Progenitor cell of endocrine pancreas (in vitro differentiated cells): ENCODE measurements at regions not wholly inside any gene's neighbourhood (a gene's known extent, or its start where the extent isn't known, plus 50 kb on each side); places are given as distances from the start of the nearest gene placed in this dataset.
"Not testable (repeated sequence)": the region's sequence is repeated elsewhere in the genome, so short reads cannot be mapped to it uniquely, and the experiment has no call there.

Experiments used
- DNase-seq: peaks from one replicate; pipeline ENCODE4 v3.0.0; 2021; ENCODE audit warnings: low spot score; ENCODE audit not compliant: unreplicated experiment
- H3K27ac Mint-ChIP-seq: 2 replicates; pipeline ENCODE4 v1.8.0; 2021; ENCODE audit warnings: mild to moderate bottlenecking, moderate library complexity, mixed read lengths
- H3K27me3 Mint-ChIP-seq: 2 replicates; pipeline ENCODE4 v1.8.0; 2021; ENCODE audit warnings: mixed read lengths
- H3K36me3 Mint-ChIP-seq: 2 replicates; pipeline ENCODE4 v1.8.0; 2022; ENCODE audit warnings: mixed read lengths; ENCODE audit not compliant: insufficient read depth
- H3K4me1 Mint-ChIP-seq: 2 replicates; pipeline ENCODE4 v1.8.0; 2021; ENCODE audit warnings: low read depth, mixed read lengths
- H3K4me3 Mint-ChIP-seq: 2 replicates; pipeline ENCODE4 v1.8.0; 2021; ENCODE audit warnings: low read depth, mild to moderate bottlenecking, moderate library complexity, mixed read lengths
- H3K9me3 Mint-ChIP-seq: 2 replicates; pipeline ENCODE4 v1.8.0; 2021; ENCODE audit warnings: low read depth, mixed read lengths
- CTCF ChIP-seq: fragments of 200-600 bp; sonication (generic); IDR thresholded peaks from one replicate; pipeline ENCODE4 v1.5.0; 2021; ENCODE audit warnings: antibody characterized with exemption, mild to moderate bottlenecking; ENCODE audit not compliant: unreplicated experiment

GRCh38 chr7:19352305-19352695, 207.1 kb upstream of the FERD3L start:
- no peaks in the 10 kb centered on the region for H3K9me3 Mint-ChIP-seq
- no peaks in the 10 kb centered on the region for H3K27me3 Mint-ChIP-seq
- no peak overlapping the region for H3K27ac Mint-ChIP-seq
- no peak overlapping the region for H3K4me3 Mint-ChIP-seq
- peaks cover 12% of the 10 kb centered on the region for H3K4me1 Mint-ChIP-seq
- no peak for TF ChIP-seq CTCF
- DNase-seq: no peak
- H3K36me3 Mint-ChIP-seq: no peaks in the 10 kb centered on the region

- Mint-ChIP-seq H3K4me1 (peaks cover 12% of the 10 kb centered on the region), H3K9me3 (no peaks in the 10 kb centered on the region), H3K27me3 (no peaks in the 10 kb centered on the region), H3K36me3 (no peaks in the 10 kb centered on the region), H3K27ac (no peak overlapping the region), H3K4me3 (no peak overlapping the region)
- TF ChIP-seq CTCF: no peak
- DNase-seq: no peak
Observed at GRCh38 chr7:19351341-19352304, 206.4 kb upstream of the FERD3L start.

- DNase-seq: no peak
- peaks cover 2% of the 10 kb centered on the region for H3K4me1 Mint-ChIP-seq
- no peaks in the 10 kb centered on the region for H3K9me3 Mint-ChIP-seq
- TF ChIP-seq CTCF: no peak
- H3K27ac Mint-ChIP-seq: no peak overlapping the region
- H3K36me3 Mint-ChIP-seq: no peaks in the 10 kb centered on the region
- H3K27me3 Mint-ChIP-seq: no peaks in the 10 kb centered on the region
- no peak overlapping the region for H3K4me3 Mint-ChIP-seq
Observed at GRCh38 chr7:19339512-19339911, 194.3 kb upstream of the FERD3L start.

GRCh38 chr7:19338512-19338911, 193.3 kb upstream of the FERD3L start:
- not testable (repeated sequence) for H3K4me3 Mint-ChIP-seq, H3K4me1 Mint-ChIP-seq, DNase-seq, H3K27me3 Mint-ChIP-seq, H3K9me3 Mint-ChIP-seq, H3K27ac Mint-ChIP-seq, H3K36me3 Mint-ChIP-seq

GRCh38 chr7:19336836-19337383, 191.7 kb upstream of the FERD3L start:
- peaks cover 7% of the 10 kb centered on the region for H3K4me1 Mint-ChIP-seq
- H3K27ac Mint-ChIP-seq: no peak overlapping the region
- TF ChIP-seq CTCF: no peak
- H3K9me3 Mint-ChIP-seq: no peaks in the 10 kb centered on the region
- H3K4me3 Mint-ChIP-seq: no peak overlapping the region
- no peaks in the 10 kb centered on the region for H3K27me3 Mint-ChIP-seq
- no peak for DNase-seq
- H3K36me3 Mint-ChIP-seq: no peaks in the 10 kb centered on the region
